B cell (primary cell): ENCODE measurements at regions not wholly inside any gene's neighbourhood (a gene's known extent, or its start where the extent isn't known, plus 50 kb on each side); places are given as distances from the start of the nearest gene placed in this dataset.

ENCODE experiments used
- CTCF ChIP-seq: fragments of 200-600 bp; IDR thresholded peaks from one replicate; pipeline ENCODE4 v1.8.0; 2022; ENCODE audit warnings: antibody characterized with exemption, mild to moderate bottlenecking
- EZH2 ChIP-seq: IDR thresholded peaks from 2 replicates; pipeline ENCODE4 v1.6.1; 2012; ENCODE audit warnings: borderline replicate concordance, low read depth, mild to moderate bottlenecking, moderate library complexity, low read length; ENCODE audit not compliant: insufficient read depth, poor library complexity, severe bottlenecking

DNA sequence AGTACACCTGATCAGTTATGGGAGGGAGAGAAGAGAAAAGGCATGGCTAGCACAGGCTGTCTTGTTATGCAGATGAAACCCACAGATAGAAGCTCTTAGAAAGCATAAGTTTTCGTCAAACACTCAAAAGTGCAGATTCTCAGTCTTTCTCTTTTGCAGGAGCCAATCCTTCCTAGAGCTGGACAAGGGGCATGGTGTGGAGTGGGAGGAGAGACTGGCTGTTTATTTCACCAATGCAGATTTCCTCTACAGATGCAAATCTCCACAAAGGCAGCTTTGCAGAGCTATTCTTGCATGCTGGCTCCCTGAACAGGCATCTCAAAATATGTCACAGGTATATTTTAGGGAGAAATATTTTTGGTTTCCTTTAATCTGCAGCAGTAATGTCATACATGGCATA lies 1400.7 kb downstream of the CDH8 start:
- TF ChIP-seq CTCF (no peak), EZH2 (no peak)
